BE2C (cell line): ENCODE measurements at regions not wholly inside any gene's neighbourhood (a gene's known extent, or its start where the extent isn't known, plus 50 kb on each side); places are given as distances from the start of the nearest gene placed in this dataset.

ENCODE experiments used
- DNase-seq: peaks from one replicate; pipeline ENCODE4 v3.0.0-alpha.2; 2020
- H3K27me3 ChIP-seq: fragments of 250-450 bp; sonication (Bioruptor Pico); 2 replicates; pipeline ENCODE4 v1.5.1; 2020; ENCODE audit warnings: mild to moderate bottlenecking
- H3K36me3 ChIP-seq: fragments of 250-450 bp; sonication (Bioruptor Pico); 2 replicates; pipeline ENCODE4 v1.5.1; 2020; ENCODE audit warnings: mild to moderate bottlenecking
- H3K4me1 ChIP-seq: fragments of 250-450 bp; sonication (Bioruptor Pico); 2 replicates; pipeline ENCODE4 v1.5.1; 2020
- H3K4me3 ChIP-seq: 2 replicates; pipeline ENCODE4 v1.5.1; 2011; ENCODE audit warnings: low read depth, low read length
- H3K9me3 ChIP-seq: fragments of 250-450 bp; sonication (Bioruptor Pico); 2 replicates; pipeline ENCODE4 v1.5.1; 2020
- CTCF ChIP-seq: IDR thresholded peaks from 2 replicates; pipeline ENCODE4 v1.5.1; 2012; ENCODE audit warnings: mild to moderate bottlenecking, low read depth, low read length

- Histone ChIP-seq H3K4me3 (no peak overlapping the region), H3K9me3 (no peaks in the 10 kb centered on the region; the same call in 1 of the 2 replicates), H3K36me3 (no peaks in the 10 kb centered on the region), H3K27me3 (no peaks in the 10 kb centered on the region), H3K4me1 (no peaks in the 10 kb centered on the region)
- TF ChIP-seq CTCF, result no peak
- DNase-seq, result no peak
These were observed 1458.6 kb upstream of the EYS start for GRCh38 chr6:67165606-67166005.

GRCh38 chr6:67160820-67161219 lies 1453.8 kb upstream of the EYS start:
- Histone ChIP-seq H3K4me1 (no peaks in the 10 kb centered on the region), H3K36me3 (no peaks in the 10 kb centered on the region), H3K9me3 (no peaks in the 10 kb centered on the region; the same call in 1 of the 2 replicates), H3K27me3 (no peaks in the 10 kb centered on the region), H3K4me3 (no peak overlapping the region)
- TF ChIP-seq CTCF, result no peak
- DNase-seq, result no peak

- no peak for TF ChIP-seq CTCF
- H3K27me3 ChIP-seq, result no peaks in the 10 kb centered on the region
- no peaks in the 10 kb centered on the region for H3K9me3 ChIP-seq
- H3K36me3 ChIP-seq, result no peaks in the 10 kb centered on the region
- H3K4me3 ChIP-seq, result no peak overlapping the region
- no peaks in the 10 kb centered on the region for H3K4me1 ChIP-seq
- DNase-seq, result no peak
These were observed 1434.0 kb upstream of the EYS start for GRCh38 chr6:67141005-67141404.

DNA sequence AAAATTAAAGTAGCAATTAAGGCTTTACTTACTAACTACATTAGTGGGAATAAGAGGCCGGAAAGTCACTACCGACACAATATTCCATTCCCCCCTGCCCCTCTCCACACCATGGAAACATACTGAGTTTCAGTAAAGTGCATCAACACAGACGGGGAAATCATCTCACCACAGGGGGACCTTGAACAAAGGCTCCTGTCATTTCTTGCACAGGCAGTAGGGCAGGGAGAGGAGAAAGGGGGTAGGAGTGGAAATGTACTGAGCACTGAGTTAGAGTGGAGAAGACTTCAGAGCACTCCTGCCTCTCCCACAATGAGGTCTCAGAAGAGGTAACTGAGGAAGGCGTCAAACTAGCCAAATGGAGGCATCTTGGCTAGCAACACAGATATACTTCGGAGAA lies 1426.9 kb upstream of the EYS start:
- no peaks in the 10 kb centered on the region for H3K4me1 ChIP-seq
- no peak for DNase-seq
- H3K27me3 ChIP-seq, result no peaks in the 10 kb centered on the region
- H3K9me3 ChIP-seq, result no peaks in the 10 kb centered on the region
- no peak overlapping the region for H3K4me3 ChIP-seq
- TF ChIP-seq CTCF, result no peak
- H3K36me3 ChIP-seq, result no peaks in the 10 kb centered on the region

DNA sequence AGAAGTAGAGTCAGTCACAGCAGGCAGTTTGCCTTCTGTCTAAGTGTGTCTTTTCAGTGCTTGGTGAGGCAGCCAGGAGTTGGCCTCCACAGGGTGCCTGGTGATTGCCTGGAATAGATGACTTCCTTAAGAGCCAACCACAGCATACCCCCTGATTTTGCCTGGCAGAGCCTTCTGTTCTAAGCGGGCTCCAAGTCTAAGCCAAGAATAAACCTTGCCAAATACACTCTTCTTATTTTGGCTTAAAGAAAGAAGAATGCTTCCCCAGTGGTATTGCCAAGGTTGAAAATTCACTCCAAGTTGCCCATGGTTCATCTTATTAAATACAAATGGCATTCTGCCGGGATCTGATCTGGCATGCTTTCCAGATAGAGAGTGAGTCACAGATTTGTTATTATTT lies 1424.8 kb upstream of the EYS start:
- TF ChIP-seq CTCF, result no peak
- no peaks in the 10 kb centered on the region for H3K9me3 ChIP-seq
- H3K27me3 ChIP-seq, result no peaks in the 10 kb centered on the region
- no peak for DNase-seq
- no peak overlapping the region for H3K4me3 ChIP-seq
- H3K4me1 ChIP-seq, result no peaks in the 10 kb centered on the region; the same call in 1 of the 2 replicates
- H3K36me3 ChIP-seq, result no peaks in the 10 kb centered on the region

- DNase-seq, result no peak
These were observed 1422.8 kb upstream of the EYS start for GRCh38 chr6:67129780-67130179.

More at GRCh38 chr6:67129780-67130179, 1422.8 kb upstream of the EYS start:
- Histone ChIP-seq H3K36me3 (no peaks in the 10 kb centered on the region), H3K4me3 (no peak overlapping the region), H3K9me3 (no peaks in the 10 kb centered on the region), H3K4me1 (no peaks in the 10 kb centered on the region; the same call in 1 of the 2 replicates), H3K27me3 (no peaks in the 10 kb centered on the region)
- TF ChIP-seq CTCF, result no peak
